ENCODE measurements at regions not wholly inside any gene's neighbourhood (a gene's known extent, or its start where the extent isn't known, plus 50 kb on each side); places are given as distances from the start of the nearest gene placed in this dataset.
"Not testable (repeated sequence)": the region's sequence is repeated elsewhere in the genome, so short reads cannot be mapped to it uniquely, and the experiment has no call there.

DNA sequence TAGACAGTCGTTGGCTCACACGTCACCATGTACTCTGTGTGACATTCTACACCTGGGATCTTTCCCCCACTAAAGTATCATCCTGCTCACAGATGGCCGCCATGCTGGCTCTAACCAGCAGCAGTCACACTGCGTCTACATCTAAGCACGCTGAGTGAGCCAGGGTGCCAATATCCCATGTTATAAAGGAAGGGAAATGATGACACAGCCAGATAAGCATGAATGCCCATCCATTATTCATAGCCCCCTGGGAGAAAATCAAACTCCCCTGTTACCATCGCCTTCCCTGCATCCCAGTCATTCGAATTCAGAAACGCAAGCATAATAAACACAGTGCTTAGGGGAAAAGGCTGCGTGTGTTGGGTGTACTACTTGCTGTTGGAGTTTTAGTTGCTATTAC lies 698.2 kb upstream of the AUTS2 start:
- DNase-seq = no peak

- no peak for DNase-seq
These were observed 693.6 kb upstream of the AUTS2 start for GRCh38 chr7:68904630-68905029.

- no peak for DNase-seq
These were observed 686.5 kb upstream of the AUTS2 start for GRCh38 chr7:68911754-68912153.

GRCh38 chr7:68914006-68914405 lies 684.3 kb upstream of the AUTS2 start:
- peak; percentile 42 for DNase-seq

GRCh38 chr7:68917041-68917651 lies 681.1 kb upstream of the AUTS2 start:
- DNase-seq = no peak

DNA sequence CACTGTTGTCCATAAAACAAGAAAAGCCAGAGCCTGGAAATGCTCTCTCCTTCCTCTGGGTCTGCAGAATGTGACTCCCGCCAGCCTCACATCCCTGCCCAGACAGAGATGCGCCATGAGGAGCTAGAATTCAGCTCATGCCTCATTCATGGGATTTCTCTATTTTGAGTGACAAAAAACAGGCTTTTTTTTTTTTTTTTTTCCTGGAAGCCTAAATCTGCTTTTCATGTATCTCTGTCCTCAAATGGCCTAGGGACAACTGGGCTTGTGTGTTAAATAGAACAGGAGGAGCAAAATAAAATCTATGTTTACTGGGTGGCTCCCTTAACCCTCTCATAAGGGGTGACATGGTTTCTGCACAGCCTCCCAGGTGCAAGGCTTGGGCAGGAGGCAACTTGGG lies 679.7 kb upstream of the AUTS2 start:
- no peak for DNase-seq

DNA sequence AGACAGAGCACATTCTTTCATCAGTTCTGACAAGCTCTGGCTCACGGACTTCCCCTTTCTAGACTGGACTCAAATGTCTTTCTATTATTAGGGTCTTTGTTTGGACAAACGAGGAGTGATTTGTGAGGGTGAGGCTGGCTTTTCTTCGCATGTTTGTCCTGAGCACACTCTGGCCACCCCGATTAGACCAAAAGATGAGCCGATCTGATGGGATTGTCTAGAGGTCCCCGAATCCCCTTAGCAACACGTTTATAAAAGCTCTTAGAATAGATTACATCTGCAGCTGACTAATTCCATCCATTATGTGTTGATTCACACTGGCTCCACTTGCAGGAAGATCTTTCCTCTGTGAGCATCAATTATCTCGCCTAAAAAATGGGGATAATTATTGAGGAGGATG lies 675.4 kb upstream of the AUTS2 start:
- no peak for DNase-seq

DNA sequence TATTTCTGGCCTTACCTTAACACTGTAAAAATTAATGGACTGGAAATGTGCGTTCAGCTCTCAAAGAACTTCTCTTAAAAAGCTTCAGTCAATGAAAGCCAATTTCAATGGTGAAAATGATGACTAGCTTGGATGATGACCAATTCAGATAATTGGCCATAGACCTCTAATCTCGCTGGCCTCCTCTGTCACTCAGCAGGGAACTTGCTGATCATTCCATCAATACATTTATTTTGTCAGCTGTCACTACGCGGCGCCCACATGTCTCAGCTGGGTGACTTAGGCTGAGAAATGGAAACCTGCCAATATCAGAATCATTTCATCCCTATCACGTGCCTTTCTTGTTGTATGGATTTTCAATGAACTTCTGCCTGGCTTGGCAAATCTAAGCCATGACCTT lies 673.0 kb upstream of the AUTS2 start:
- peak; percentile 73 for DNase-seq

GRCh38 chr7:68929781-68930261 lies 668.5 kb upstream of the AUTS2 start:
- DNase-seq = no peak

DNA sequence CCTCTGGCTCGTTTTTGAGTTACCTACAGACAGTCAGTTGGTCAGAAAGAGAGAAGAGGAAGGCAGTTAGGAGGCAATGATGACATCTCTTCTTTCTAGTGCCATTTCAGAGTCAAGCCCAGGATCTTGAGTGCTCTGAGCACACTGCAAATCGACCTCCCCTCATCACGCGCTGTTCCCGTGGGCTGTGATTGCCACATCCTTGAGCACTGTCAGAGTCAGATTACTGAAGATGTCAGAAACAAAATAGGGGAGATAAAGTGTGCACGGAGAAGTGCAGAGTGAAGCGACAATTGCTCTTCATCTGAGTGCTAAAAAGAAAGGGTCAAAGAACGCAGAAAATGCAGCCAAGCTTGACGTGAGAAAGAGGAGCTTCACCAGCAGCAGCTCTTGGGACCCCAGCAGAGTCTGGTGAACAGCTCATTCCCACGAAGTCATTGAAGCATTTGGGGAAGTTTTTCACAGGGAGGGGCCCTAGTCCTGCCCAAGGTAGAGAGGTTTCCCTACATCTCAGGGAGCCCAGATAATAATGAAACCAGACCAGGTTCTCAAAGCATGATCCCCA lies 661.7 kb upstream of the AUTS2 start:
- DNase-seq = no peak

DNA sequence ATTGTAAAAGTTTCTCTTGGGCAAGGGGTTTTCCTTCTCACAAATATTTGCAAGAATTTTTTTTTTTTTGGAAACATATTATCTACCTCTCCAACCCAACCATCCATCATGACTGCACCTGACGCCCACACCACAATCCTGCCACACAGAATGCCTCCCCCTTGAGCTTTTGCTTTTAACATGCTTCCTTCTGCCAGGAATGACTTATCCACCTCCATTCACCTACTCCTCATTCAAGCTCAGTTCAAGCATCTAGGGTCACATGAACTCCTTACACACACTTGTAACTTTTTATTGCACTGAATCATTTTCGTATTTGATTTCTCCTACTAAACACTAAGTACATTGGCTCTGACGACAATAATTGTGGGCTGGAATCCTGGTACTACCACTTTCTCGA lies 660.1 kb upstream of the AUTS2 start:
- DNase-seq = no peak

GRCh38 chr7:68943786-68944185 lies 654.5 kb upstream of the AUTS2 start:
- DNase-seq = no peak

DNA sequence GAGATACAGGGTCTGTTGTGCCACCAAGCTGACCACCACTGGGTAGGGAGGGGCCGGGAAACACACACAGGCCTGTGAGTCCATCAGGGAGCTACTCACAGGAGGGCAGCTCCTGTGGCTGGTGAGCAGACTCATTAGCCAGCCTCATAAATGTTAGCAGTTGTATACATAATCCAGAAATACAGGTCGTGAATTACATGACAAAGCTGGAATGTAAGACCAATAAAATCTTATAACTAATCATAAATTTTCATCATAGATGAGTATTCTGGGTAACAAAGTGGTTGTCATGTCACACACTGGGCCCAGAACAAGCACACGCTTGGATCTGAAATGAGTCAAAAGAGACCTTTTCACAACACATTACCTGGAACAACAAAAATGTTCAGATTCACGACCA lies 642.6 kb upstream of the AUTS2 start:
- DNase-seq = no peak

- no peak for DNase-seq
These were observed 639.7 kb upstream of the AUTS2 start for GRCh38 chr7:68958571-68958970.

DNA sequence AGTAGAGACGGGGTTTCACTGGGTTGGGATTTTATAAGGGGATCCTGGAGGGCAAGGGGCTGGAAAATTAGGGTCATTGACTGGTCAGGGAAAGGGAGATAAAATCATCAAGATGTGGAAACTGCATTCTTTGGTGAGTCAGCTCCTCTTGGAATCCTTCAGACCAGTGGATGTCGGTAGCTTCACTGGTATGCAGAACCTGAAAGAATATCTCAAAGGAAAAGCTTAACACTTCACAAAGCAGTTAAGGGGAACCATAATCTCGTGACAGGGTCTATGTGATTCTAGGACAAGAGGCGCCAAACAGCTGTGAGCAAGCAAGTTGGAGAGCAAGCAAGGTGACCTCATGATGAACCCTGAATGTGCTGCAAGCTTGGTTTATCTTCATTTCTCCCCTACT lies 634.7 kb upstream of the AUTS2 start:
- no peak for DNase-seq

GRCh38 chr7:68964060-68964459 lies 634.2 kb upstream of the AUTS2 start:
- DNase-seq = no peak

DNA sequence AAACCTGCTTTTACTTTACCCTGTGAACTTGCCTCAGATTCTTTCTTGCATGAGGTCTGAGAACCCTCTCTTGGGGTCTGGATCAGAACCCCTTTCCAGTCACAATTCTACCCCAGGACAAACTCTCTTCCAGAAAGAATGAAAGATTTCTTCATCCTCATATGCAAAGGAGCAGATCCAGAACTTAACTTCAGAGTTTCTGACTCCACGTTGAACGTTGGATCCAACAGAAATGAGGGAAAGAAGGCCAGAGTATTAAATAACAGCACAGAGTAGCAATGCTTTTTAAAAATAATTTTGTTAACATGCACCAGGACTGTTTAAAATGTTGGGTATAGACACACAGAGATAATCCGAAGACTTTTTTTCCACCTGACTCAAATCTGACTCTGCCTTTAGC lies 632.9 kb upstream of the AUTS2 start:
- DNase-seq = no peak

DNA sequence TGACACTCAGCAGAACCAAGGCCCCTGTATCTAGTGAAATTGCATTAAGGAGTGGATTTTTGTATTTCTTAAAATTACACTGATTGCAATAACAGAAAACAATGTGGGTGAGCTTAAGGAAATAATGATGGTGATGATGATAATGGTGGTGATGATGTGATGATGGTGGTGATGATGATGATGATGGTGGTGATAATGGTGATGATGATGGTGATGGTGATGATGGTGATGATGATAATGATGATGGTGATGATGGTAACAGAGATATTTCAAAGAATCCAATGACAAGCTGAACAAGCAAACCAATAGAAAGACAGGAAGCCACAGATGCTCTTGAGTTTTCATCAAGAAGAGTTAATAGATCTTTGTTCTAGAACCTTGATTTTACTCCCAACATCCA lies 630.7 kb upstream of the AUTS2 start:
- DNase-seq = no peak

DNA sequence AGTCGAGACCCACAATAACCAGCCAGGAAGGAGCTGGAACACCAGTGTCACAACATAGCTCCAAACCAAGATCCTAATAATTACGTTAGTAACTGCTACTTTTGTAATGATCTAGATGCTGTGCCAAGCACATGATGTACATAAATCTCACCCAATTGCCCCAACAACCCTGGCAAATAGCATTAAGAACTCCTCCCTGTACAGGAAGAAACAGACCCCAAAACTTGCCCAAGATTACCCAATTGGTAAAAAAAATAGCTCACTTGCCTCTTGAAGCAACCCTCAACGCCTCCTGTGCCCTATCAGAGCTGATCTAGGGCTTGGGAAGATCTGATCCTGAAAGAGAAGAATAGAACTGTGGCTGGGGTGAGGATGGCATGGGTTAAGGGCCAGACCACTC lies 628.7 kb upstream of the AUTS2 start:
- no peak for DNase-seq

DNA sequence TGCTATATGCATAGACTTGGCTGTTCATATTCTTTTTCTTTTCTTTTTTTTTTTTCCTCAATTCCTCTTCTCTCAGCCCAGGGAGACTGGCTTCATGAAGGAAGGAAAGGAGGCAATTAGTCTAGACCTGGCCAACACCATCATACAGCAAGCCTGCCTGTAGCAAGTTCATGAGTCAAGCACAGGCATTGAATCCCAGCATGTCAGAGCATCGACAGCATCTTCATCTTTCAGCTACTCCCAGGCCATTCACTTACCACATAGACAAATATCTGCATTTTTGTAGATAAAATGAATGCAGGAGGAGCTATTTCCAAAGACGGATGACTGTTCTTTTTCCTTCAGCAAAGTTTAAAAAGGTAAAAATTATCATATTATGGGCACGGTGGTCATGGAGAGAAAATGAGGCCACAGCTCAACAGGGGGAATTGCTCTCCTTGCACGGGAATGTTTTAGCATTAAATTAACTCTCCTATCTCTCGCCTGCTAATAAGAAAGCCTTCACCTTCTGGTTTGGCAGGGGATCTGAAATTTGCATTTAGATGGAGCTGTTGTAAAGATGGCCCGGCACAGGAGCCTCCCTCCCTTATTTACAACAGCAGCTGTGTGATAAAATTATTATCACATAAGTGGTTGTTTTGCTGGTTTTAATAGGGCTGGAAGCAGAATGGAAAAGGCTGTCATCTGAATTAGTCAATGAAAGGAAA lies 626.5 kb upstream of the AUTS2 start:
- no peak for DNase-seq

- DNase-seq = peak; percentile 68
These were observed 620.8 kb upstream of the AUTS2 start for GRCh38 chr7:68977385-68978055.

GRCh38 chr7:68978710-68979109 lies 619.6 kb upstream of the AUTS2 start:
- DNase-seq = no peak

DNA sequence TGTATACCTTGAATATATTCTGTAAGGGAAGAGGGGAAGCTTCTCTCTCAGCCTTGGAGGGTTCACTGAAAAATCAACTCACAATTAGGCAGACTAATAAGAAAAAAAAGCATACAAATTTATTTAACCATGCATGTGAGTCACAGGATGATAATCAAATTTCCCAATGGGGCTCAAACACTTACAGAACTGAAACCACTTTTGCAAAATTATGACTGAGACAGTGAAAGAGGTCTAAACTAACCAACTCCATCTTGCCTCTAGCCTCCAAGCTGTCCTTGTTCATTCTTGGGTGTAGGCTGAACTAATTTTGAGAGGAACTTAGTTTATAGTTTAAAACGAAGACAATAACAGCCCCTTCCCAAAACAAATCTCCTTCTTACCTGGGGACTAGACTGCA lies 618.3 kb upstream of the AUTS2 start:
- DNase-seq = no peak

DNA sequence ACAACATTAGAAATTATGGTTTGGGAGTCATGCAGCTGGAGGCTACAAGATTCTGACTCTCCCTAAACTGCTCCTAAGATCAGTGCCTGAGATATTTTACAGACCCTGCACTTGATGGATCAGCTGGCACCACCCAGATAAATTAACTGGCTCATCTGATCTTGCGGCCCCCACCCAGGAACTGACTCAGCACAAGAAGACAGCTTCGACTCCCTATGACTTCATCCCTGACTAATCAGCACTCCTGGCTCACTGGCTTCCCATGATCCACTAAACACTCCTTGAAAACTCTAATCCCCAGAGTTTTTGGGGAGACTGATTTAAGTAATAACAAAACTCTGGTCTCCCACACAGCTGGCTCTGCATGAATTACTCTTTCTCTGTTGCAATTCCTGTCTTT lies 617.8 kb upstream of the AUTS2 start:
- not testable (repeated sequence) for DNase-seq

All from NCI-H345 (cell line).